Activated CD8-positive, alpha-beta memory T cell treated with anti-CD3 and anti-CD28 coated beads, Interleukin-2, amount 50 U/mL, for 1 hour (primary cell): ENCODE measurements at regions not wholly inside any gene's neighbourhood (a gene's known extent, or its start where the extent isn't known, plus 50 kb on each side); places are given as distances from the start of the nearest gene placed in this dataset.
"Not testable (repeated sequence)": the region's sequence is repeated elsewhere in the genome, so short reads cannot be mapped to it uniquely, and the experiment has no call there.

Experiments
- DNase-seq: peaks from one replicate; pipeline ENCODE4 v3.0.0-alpha.2; 2020; ENCODE audit errors: extremely low read depth

DNA sequence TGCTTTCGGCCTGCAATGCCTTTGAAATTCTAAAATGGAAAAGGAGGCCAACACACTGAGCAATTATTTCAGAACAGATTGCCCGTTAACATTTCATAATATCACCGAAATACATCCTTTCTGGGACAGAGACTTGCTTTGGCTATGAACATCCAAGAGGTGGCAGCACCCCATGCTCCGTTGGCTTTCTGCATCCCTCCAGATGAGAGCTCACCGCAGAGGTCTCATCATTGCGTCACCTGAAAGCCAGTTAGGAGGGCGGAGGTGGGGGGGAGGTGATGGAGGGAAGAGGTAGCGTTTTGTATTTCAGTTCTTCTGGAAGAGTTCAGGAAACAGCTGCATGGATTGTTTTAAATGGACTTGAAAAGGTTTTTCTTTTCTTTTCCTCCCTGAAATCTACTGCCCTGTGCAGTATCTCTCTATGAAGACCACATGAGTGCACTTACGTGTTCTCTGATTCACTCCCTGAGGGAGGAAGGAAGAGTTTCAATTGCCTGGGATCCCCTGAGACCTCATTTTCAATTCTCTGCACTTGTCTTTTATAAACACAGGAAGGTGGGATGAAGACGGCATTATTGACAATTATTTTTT lies 166.8 kb upstream of the PGRMC2 start:
- peak; percentile 19 for DNase-seq

DNA sequence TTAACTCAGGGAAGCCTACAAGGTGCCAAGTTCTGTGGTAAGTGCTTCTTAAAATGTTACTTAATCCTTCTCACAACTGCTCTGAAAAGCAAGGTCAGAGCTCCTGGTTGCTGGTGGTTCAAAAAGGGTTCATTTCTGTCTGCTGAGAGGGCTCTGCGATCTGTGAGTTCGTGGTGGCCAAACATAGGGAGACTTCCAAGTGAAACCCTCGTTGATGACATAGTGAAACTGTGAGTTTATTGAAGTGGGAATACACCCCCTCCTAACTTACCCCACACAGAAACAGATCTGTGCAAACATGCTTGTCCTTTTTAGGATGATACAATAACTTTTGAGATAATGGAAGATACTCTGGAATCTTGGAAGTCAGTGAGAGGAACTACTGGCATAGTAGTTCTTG lies 164.8 kb upstream of the PGRMC2 start:
- no peak for DNase-seq

DNA sequence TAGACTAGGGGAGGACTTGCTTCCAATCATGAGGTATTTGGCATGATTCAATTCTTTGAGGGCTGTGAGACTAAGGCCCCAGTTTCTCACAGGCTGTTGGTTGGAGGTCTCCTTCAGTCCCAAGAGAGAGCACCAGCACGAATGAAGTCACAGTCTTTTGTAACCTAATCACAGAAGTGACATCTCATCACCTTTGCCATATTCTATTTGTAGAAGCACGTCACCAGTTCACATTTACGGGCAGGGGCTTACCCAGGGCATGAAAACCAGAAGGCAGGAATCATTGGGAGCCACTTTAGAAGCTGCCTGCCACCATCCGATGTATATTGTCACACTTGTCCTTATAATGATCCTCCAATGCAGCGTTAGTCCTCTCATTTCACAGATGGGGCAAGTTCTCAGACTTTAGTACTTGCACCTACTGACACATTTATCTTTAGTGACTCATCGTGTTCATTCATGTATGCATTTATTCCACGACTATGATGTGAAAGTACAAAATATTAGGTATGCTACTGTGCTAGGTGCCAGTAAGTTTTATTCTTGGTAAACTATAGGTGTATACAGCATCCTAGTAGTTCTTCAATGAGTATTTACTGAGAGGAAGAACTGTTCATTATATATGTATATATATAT lies 163.8 kb upstream of the PGRMC2 start:
- DNase-seq = no peak

DNA sequence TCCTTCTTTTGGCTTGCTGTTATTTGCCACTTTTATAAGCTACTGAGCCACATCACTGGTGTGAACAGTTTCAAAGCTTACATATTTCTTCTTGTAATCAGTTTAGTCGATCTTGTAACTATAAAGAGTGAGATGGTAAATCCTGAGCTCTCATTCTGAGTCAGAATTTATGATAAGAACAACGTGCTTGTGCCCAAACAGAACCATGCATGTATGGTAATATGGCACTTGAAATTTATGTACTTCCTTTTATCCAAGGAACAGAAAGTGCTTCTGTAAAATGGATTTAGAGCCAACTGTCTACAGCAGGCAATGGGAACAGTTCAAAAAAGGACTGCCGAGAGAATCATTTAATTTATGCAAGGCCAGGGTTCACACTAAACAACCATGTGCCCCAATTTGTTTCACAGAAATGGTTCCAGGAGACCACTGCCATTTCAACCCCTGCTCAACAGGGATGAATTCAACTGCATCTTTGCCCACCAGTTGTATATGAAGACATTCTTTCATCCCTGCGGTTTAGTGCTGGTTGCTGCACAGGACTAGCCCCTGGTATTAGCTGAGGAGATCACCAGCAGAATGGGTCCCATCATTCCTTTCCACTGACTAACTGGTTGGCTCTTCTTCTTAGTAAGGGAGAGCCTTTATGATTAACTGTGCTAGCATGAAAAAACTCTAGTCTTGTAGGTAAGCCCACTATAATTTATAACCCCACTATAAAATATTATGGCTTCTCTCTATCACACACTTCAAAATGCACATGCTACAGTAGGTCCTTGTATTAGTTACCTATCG lies 162.9 kb upstream of the PGRMC2 start:
- no peak for DNase-seq

DNA sequence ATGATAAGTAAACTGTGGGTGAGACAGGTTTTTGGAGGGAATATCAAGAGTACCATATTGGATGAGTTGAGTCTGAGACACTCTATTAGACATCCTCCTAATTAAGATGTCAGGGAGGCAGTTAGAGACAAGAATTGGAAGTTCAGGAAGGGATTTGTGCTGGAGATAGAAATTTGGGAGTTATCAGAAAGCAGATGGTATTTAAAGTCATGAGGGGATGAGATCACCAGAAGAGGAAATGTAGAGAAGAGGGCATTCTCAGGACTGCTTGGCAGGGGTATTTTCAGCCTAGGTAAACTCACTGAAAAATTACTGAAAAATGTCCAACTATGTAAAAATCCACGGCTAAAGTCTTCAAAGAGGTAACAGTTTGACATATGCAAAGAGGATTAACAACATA lies 161.6 kb upstream of the PGRMC2 start:
- no peak for DNase-seq

DNA sequence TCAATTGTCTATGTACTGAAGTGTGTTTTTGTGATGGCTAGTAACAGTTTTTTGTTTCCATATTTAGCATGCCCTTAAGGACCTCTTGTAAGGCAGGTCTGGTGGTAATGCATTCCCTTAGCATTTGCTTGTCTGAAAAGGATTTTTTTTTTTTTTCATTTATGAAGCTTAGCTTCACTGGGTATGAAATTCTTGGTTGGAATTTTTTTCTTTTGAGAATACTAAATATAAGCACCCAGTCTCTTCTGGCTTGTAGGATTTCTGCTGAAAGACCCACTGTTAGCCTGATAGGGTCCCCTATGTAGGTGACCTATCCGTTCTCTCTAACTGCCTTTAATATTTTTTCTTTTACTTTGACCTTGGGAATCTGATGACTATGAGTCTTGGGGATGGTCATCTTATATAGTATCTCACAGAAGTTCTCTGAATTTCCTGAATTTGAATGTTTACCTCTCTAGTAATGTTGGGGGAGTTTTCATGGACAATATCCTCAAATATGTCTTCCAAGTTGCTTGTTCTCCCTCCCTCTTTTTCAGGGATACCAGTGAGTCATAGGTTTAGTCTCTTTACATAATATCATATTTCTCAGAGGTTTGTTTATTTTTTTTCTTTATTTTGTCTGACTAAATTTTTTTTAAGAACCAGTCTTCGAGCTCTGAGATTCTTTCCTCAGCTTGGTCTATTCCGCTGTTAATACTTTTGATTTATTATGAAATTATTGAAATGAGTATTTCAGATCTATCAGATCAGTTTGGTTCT lies 157.1 kb upstream of the PGRMC2 start:
- DNase-seq = no peak

DNA sequence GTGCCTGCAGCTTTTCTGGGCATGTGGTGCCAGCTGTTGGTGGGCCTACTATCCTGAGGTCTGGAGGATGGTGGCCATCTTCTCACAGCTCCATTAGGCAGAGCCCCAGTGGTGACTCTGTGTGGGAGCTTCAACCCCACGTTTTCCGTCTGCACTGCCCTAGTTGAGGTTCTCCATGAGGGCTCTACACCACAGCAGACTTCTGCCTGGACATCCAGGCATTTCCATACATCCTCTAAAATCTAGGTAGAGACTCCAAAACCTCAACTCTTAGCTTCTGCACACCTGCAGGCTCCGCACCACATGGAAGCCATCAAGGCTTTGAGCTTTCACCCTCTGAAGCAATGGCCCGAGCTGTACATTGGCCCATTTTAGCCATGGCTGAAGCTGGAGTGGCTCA lies 153.3 kb upstream of the PGRMC2 start:
- no peak for DNase-seq

DNA sequence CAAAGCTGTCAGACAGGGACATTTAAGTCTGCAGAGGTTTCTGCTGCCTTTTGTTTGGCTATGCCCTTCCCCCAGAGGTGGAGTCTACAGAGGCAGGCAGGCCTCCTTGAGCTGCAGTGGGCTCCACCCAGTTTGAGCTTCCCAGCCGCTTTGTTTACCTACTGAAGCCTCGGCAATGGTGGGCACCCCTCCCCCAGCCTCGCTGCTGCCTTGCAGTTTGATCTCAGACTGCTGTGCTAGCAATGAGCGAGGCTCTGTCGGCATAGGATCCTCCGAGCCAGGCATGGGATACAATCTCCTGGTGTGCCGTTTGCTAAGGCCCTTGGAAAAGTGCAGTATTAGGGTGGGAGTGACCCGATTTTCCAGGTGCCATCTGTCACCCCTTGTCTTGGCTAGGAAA lies 149.4 kb upstream of the PGRMC2 start:
- not testable (repeated sequence) for DNase-seq

DNA sequence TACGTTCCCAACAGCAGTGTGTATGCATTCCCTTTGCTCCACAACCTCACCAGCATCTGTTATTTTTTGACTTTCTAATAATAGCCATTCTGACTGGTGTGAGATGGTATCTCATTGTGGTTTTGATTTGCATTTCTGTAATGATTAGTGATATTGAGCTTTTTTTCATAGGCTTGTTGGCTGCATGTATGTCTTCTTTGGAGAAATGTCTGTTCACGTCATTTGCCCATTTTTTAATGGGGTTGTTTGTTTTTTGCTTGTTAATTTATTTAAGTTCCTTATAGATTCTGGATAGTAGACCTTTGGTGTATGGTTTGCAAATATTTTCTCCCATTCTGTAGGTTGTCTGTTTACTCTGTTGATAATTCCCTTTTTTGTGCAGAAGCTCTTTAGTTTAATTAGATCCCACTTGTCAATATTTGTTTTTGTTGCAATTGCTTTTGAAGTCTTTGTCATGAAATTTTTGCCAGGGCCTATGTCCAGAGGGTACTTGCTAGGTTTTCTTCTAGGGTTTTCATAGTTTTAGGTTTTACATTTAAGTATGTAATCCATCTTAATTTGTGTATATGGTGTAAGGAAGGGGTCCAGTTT lies 141.5 kb upstream of the PGRMC2 start:
- not testable (repeated sequence) for DNase-seq

DNA sequence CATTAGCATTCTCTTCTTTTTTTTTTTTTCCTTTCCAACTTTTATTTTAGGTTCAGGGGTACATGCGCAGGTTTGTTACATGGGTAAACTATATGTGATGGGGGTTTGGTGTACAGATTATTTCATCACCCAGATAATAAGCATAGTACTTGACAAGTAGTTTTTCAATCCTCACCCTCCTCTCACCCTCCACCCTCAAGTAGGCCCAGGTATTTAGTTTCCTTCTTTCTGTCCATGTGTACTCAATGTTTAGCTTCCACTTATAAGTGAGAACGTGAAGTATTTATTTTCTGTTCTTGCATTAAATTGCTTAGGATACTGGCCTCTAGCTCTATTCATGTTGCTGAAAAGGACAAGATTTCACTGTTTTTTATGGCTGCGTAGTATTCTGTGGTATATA lies 140.8 kb upstream of the PGRMC2 start:
- no peak for DNase-seq

DNA sequence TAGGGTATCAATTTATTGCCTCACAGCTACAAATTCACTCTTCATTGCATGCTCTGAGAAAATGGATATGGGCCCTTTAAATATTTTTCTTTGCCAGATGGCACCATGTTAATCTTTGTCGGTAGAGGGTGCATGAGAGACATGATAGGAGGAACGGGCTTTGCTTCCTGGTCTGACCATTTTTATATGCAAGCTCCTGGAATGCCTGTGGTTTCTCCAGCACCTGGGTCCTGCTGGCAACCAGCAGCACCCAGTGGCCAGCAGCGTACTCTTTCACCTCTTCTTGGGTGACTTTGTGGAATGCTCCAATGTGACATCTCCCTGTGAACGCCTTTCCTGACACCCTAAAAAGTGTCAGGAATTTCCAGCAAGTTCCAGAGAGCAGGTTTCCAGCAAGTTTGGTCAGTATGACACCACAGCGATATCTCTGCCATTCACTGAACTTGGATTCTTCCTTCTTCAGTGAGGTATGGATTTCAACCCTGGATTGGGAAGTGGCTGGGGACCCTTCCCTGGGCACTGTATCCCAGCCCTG lies 140.3 kb upstream of the PGRMC2 start:
- DNase-seq = no peak

DNA sequence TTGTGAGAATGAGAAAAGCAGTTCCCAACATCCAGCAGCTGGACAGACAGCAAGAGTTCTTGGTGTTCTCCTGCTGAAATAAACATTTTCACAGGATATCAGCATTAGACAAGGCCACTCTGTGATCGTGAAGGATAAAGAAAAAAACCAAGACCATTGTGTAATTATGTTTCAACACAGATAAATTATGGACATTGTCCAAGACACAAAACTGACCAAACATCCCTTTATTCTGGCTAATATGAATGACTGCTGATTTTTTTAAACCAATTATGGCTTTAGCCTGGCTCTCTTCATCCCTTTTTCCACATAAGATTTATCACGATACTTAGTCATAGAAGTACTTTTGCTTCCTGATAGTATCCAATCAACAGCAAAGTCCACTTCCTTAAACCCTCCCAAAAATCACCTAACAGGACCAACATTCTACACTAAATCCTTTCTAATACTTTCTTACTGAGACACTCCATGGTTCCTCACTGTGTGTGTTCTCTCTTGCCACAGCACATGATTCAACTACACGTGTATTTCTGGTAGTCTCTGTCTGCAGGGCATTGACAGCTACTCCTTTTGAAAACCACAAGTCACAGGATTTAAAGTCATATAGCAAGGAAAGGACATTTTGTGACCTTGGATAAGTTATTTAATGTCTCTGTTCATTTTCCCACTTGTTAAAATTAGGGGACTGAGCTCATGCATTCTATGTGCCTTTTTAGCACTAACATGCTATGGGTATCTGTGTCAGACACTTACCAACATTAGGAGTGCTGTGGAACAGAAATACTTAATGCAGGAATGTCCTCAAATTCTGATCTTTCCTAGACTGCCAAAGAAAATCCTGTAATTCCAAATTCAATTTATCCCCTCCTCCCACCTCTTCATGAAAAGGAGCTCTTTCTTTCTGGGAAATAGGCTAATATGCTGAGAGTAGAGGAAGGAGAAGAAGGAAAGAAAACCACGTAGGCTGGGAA lies 137.2 kb upstream of the PGRMC2 start:
- no peak for DNase-seq

DNA sequence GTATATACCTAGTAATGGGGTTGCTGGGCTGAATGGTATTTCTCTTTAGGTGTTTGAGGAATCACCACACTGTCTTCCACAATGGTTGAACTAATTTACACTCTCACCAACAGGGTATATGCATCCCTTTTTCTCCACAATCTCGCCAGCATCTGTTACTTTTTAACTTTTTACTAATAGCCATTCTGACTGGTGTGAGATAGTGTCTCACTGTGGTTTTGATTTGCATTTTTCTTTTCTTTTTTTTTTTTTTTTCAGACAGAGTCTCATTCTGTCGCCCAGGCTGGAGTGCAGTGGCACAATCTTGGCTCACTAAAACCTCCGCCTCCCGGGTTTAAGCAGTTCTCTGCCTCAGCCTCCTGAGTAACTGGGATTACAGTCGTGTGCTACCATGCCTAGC lies 134.7 kb upstream of the PGRMC2 start:
- DNase-seq = not testable (repeated sequence)

DNA sequence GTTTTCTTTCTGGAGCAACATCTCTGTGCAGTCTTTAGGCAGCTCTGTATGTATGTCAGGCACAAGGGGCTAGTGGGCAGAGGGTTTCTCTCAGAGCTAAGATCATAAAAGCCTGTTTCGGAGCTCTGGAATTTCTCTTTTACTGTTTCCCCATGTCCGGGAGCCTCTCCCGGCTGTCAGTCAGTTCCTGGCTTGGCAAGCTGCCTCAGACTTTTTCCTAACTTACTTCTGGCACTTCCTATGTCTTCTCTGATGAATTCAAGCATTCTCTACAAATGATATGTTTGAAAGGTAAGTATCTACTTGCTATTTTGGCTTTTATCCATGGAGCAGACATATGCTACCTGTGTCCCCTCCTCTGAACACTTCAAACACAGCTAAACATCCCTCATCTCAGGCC lies 129.3 kb upstream of the PGRMC2 start:
- no peak for DNase-seq

DNA sequence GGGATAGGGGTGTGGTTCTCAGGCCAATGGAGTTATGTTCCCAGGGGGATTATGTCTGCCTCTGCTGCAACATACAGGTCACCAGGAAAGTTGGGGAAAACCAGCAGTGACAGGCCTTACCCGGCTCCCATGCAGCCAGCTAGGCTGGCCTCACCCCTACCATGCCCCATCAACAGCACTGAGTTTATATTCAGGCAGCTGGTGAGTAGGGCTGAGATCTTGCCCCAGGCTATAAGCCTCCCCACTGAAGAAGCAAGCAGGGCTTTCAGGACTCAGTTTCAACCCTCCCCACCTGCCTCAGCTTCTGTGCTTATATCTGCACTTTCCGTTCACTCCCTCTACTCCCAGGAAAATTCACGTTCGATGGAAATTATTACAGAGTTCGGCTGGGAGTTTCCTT lies 122.4 kb upstream of the PGRMC2 start:
- no peak for DNase-seq

DNA sequence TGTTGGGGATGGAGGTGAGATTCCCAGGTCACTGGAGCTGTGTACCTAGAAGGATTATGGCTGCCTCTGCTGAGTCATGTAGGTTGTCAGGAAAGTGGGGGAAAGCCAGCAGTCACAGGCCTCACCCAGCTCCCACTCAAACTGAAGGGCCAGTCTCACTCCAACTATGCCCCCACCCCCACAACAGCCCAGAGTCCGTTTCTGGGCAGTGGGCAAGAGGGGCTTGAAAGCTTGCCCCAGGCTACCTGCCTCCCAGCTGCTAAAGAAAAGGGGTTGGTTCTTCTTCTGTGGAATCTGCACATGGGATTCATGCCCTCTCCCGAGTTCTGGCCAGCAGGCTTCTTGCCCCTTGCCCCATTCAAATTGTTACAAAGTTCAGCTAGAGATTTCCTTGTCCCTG lies 116.0 kb upstream of the PGRMC2 start:
- DNase-seq = no peak

DNA sequence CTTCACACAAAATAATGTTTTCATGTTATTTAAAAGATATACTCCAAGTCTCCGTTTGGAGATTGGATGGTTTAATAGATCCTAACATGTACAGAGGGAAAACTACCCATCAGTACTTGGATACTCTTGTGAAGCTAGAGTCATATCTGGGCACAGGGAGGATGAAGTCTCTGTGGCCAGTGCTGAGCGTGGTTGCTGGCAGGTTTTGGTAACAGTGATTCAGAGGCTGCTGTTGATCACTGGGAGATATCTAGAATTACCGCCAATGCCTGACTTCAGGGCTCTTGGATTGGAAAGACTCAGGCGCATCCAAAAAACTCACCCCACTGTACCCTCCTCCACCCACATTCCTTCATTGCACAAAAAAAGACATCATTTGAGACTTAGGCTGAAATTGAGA lies 107.2 kb upstream of the PGRMC2 start:
- no peak for DNase-seq

DNA sequence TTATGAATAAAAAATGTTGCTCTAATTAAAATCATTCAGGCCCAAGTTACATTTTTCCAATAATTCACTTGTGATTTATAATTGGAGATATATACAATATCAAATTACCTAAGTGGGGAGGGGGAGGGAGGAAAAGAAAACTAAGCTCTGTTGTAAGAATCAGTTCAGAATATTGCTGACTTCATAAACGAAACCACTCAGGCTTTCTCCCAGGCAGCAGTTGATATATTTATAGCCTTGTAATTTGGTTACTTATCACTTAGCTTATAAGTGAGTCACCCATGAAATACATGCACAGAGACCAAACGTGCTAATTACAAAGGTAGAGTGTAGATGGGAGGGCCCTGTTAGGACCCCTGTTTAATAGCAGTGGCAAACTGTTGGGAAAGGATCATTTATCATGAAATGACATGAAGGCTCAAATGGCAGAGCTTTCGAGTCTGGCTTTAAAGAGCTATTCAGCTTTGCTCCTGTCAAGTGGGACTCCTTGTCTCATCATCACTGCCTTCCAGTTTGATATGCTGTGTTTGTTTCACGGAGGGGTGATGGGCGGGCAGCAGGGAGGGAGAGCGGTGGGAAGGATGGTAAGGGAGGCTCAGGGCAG lies 105.6 kb upstream of the PGRMC2 start:
- DNase-seq = no peak

DNA sequence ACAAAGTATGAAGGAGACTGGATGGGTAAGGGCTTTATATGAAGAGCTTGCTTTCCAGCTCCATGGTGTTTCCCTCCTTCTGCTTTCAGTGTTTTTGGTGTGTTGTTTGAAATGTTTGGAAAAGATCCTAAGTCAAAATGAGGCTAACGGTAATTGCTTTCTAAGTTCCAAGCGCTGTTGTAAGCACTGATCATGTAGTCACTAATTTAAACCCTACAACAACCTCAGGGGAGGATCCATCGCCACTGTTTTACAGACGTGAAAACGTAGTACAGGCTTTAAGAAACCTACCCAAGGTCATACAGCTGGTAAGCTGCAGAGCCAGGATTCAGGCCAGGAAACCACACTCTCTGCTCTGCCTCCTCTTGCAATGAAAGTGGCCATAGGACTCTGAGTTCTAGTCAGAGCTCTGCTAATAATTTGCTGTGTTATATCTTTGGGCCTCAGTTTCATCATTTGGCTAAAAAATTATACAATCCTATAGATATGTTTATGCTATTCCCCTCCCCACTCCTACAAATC lies 102.9 kb upstream of the PGRMC2 start:
- DNase-seq = no peak

DNA sequence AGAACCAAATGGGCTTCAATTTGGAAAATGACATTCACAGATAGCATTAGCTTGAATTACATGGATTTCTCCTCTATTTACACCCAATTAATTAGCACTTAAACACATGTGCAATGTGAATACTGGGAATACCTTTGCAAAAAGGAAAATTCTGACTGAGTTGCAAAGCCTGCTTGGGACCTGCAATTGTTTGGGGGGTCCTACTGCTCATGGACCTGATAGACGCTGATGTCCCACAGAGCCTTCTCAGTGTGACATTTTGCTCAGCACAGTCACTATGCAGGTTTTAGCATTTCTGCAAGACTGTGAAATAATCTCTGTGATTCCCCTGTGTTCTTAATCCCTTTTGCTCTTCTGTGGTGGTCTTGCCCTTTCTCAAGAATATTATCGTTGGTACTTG lies 101.2 kb upstream of the PGRMC2 start:
- DNase-seq = no peak
